A673 (cell line): ENCODE measurements at regions not wholly inside any gene's neighbourhood (a gene's known extent, or its start where the extent isn't known, plus 50 kb on each side); places are given as distances from the start of the nearest gene placed in this dataset.

Source experiments
- CTCF ChIP-seq: fragments of 300-800, 200-600 bp; sonication (generic); conservative IDR thresholded peaks from 2 replicates; pipeline ENCODE4 v1.5.1; 2017; ENCODE audit warnings: low read depth, mild to moderate bottlenecking, antibody characterized with exemption, low read length, moderate library complexity, mixed read lengths
- EZH2 ChIP-seq: fragments of 200-600 bp; sonication (generic); IDR thresholded peaks from 2 replicates; pipeline ENCODE4 v1.6.1; 2017; ENCODE audit warnings: borderline replicate concordance, low read depth, mild to moderate bottlenecking, mixed read lengths, antibody characterized with exemption, low read length; ENCODE audit not compliant: poor library complexity, severe bottlenecking

GRCh38 chr3:189071446-189071845 lies 100.3 kb upstream of the TPRG1 start:
- TF ChIP-seq CTCF = no peak
- TF ChIP-seq EZH2 = no peak
